H1 (cell line): ENCODE measurements at regions not wholly inside any gene's neighbourhood (a gene's known extent, or its start where the extent isn't known, plus 50 kb on each side); places are given as distances from the start of the nearest gene placed in this dataset.

Experiments used
- CHD7 ChIP-seq: fragments of 300-600 bp; sonication (generic); IDR thresholded peaks from 2 replicates; pipeline ENCODE4 v1.7.1; 2012; ENCODE audit warnings: low read length, moderate library complexity, mild to moderate bottlenecking, inconsistent platforms; ENCODE audit not compliant: insufficient replicate concordance

DNA sequence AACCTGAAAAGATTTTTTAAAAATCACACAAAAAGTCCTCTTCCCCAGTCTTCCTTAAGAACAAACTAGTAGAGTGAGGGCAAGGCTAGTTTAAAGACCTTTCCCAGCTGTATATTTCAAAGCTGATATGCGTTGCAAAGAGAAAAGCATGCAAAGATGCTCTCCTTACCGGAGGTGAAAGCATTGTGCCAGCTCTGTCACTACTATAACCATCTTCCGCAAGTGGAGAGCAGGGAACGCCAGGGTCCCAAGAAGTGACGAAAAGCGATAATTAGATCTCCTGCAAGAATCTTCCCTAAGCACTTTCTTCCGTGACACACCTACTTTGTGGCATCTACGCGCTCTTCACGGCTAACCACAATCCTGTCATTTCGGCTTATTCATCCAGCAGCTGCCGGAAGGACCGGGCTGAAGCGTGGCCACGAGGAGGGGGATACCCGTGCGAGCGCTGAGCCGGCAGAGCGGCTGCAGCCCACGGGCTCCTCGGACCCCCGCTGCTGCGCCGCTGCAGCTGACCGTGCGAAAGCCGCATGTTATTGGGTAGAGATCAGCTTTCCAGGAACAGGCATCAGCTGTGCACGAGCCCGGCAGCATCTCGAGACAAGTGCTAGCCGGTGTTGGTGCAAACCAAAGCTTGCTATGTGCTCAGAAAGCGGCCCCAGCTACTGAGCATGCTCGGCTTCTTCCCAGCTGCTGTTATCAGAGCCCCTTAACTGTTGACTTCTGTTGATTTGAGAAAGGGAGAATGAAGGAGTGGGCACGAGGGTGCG lies 57.2 kb upstream of the ARHGAP18 start (continued):
- TF ChIP-seq CHD7: no peak
